ENCODE measurements at regions not wholly inside any gene's neighbourhood (a gene's known extent, or its start where the extent isn't known, plus 50 kb on each side); places are given as distances from the start of the nearest gene placed in this dataset.

DNA sequence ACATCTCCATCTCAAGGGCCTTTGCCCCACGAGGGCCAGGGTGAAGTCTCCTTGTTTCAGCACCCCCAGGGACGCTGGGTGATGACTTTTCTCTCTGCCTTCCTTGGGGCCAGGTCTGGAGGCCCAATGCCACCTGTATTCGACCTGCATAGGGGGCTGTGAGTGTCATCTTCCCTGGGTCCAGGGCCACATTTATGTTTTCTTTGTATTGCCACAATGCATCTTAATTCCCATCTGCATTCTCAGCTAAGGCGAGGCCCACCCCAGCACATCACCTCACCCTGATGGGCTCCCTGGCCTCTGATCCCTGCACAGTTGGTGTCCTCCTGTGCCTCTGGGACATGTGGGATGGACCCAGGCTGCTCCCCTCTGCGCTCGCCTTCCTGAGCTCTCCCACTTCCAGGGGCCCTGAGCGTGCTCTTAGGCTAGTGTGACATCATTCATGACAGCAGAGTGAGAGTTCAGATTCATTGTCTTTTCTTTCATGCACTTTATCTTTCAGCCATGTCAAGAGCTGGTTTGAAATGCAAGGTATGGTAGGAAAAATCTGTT lies 122.0 kb upstream of the COPS8 start:
- 93 to 95% methylated on average over 7 of the region's 7 CpGs for WGBS, 2 donors
- TF ChIP-seq POLR2A (IDR thresholded peaks at IDR 0.05) (no peak), CTCF (IDR thresholded peaks at IDR 0.05) (no peak)
- no peak overlapping the region for H3K4me3 ChIP-seq (ENCODE audit: low read depth, poor library complexity, severe bottlenecking)
- intact Hi-C loops (cut with DNase I; ENCODE audit: low total_unique reads) = no loop called here
- DNase-seq (ENCODE audit: low spot score in 2 of 2) = peak in 1 of 2 donors; percentile 63

DNA sequence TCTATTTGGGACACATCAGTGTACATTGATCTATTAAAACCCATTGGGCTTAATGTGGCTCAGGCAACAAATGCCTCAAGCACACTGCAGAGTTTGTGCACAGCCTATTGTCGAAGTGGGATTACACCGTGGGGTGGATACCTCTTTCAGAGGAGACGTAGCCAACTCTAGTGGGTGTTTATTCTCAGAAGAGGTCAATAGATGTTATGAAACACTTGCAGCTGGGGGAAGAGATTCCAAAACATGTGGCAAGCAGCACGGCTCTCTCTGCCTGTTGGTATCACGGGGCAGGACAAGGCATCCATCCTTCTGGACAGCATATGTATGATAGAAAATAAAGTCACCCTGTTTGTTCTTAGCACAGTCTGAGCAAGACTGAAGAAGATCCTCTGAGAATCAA lies 121.4 kb upstream of the COPS8 start:
- no peak overlapping the region for H3K4me3 ChIP-seq (ENCODE audit: low read depth, poor library complexity, severe bottlenecking)
- WGBS, 2 donors = 66 to 70% methylated on average over 5 of the region's 5 CpGs
- intact Hi-C loops (cut with DNase I; ENCODE audit: low total_unique reads) = no loop called here
- TF ChIP-seq CTCF (IDR thresholded peaks at IDR 0.05) (no peak), POLR2A (IDR thresholded peaks at IDR 0.05) (no peak)
- peak; percentile 80 to 85 for DNase-seq (ENCODE audit: low spot score in 2 of 2)

DNA sequence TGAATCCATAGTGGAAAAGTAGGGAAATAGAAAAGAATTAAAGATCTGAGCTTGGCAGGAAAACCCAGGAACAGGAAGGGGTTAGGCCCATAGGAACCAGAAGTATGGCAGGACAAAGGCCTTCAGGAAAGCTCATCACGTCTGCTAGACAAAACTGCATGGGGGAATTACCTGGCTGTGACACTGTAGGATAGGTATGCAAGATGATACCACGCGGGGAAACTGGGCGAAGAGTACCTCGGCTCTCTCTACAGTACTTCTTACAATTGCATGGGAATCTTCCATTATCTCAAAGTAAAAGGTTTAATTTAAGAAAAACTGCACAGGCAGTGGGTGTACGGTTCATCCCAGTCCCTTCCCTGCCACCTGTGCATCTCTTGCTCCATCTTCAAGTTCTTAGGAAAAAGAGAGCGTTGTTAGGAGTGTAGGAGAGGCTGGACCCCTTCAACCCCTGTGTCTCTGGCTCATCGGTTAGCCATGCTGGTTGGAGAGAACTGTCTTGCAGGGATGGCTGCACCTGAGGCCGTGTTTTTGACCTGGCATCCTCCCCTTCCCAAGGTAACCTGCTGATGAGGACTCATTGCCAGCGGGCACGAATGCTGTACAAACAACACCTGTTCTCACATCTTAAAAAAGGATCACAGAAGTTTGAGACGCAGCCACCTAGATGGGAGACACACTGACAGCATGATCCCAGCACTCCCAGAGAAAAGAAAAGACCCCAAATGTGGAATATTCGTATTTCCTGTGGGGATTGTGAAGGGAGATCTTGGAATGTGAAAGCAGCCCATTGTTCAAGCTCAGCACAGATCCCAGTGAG lies 120.5 kb upstream of the COPS8 start:
- no peak for TF ChIP-seq CTCF (IDR thresholded peaks at IDR 0.05)
- TF ChIP-seq POLR2A (IDR thresholded peaks at IDR 0.05) = no peak
- 89 to 92% methylated on average over 13 of the region's 13 CpGs for WGBS, 2 donors
- intact Hi-C loops (cut with DNase I; ENCODE audit: low total_unique reads) = no loop called here
- no peak overlapping the region for H3K4me3 ChIP-seq (ENCODE audit: low read depth, poor library complexity, severe bottlenecking)
- peak in 1 of 2 donors; percentile 66 for DNase-seq (ENCODE audit: low spot score in 2 of 2)

DNA sequence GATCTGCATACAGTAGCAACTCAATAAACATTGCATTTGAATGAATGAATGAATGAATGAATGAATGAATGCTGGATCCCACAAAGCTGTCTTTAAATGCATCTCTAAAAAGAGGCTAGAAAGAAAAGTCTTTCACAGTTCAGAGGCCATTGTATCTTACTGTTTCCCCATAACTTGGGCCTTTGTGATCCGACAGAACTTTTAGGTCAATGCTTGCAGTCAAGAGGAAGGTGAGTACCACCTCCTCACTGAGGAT lies 119.9 kb upstream of the COPS8 start:
- intact Hi-C loops (cut with DNase I; ENCODE audit: low total_unique reads) = no loop called here
- no peak for DNase-seq (ENCODE audit: low spot score in 2 of 2)
- no peak overlapping the region for H3K4me3 ChIP-seq (ENCODE audit: low read depth, poor library complexity, severe bottlenecking)
- no peak for TF ChIP-seq POLR2A (IDR thresholded peaks at IDR 0.05)
- no peak for TF ChIP-seq CTCF (IDR thresholded peaks at IDR 0.05)
- 97 to 100% methylated on average over 1 of the region's 1 CpG for WGBS, 2 donors

DNA sequence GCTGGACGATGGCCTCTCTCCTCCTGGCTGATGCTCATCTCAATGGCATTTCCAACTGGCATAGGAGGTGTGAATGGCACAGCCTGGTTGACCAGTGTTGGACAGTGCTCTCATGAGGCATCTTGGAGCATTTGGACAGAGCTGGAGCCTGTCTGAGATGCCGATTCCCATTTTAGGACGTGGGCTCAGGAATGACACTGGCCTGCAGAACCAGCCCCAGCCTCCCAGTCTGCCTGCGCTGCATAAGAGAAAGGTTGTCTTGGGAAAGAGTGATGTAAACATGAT lies 118.2 kb upstream of the COPS8 start:
- intact Hi-C loops (cut with DNase I; ENCODE audit: low total_unique reads) = no loop called here
- WGBS, 2 donors = 74 to 95% methylated on average over 4 of the region's 4 CpGs
- TF ChIP-seq POLR2A (IDR thresholded peaks at IDR 0.05) (no peak), CTCF (IDR thresholded peaks at IDR 0.05) (no peak)
- H3K4me3 ChIP-seq (ENCODE audit: low read depth, poor library complexity, severe bottlenecking) = no peak overlapping the region
- DNase-seq (ENCODE audit: low spot score in 2 of 2) = peak in 1 of 2 donors; percentile 79
